ENCODE measurements at regions not wholly inside any gene's neighbourhood (a gene's known extent, or its start where the extent isn't known, plus 50 kb on each side); places are given as distances from the start of the nearest gene placed in this dataset.
A peak's percentile ranks its signal among the peaks of the same experiment; 100 is the strongest.

GRCh38 chr12:75651342-75651695 lies 139.9 kb upstream of the KRR1 start (continued):
- TF ChIP-seq, protein P1, sequence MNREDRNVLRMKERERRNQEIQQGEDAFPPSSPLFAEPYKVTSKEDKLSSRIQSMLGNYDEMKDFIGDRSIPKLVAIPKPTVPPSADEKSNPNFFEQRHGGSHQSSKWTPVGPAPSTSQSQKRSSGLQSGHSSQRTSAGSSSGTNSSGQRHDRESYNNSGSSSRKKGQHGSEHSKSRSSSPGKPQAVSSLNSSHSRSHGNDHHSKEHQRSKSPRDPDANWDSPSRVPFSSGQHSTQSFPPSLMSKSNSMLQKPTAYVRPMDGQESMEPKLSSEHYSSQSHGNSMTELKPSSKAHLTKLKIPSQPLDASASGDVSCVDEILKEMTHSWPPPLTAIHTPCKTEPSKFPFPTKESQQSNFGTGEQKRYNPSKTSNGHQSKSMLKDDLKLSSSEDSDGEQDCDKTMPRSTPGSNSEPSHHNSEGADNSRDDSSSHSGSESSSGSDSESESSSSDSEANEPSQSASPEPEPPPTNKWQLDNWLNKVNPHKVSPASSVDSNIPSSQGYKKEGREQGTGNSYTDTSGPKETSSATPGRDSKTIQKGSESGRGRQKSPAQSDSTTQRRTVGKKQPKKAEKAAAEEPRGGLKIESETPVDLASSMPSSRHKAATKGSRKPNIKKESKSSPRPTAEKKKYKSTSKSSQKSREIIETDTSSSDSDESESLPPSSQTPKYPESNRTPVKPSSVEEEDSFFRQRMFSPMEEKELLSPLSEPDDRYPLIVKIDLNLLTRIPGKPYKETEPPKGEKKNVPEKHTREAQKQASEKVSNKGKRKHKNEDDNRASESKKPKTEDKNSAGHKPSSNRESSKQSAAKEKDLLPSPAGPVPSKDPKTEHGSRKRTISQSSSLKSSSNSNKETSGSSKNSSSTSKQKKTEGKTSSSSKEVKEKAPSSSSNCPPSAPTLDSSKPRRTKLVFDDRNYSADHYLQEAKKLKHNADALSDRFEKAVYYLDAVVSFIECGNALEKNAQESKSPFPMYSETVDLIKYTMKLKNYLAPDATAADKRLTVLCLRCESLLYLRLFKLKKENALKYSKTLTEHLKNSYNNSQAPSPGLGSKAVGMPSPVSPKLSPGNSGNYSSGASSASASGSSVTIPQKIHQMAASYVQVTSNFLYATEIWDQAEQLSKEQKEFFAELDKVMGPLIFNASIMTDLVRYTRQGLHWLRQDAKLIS (CRISPR knock-in tag; IDR thresholded peaks at IDR 0.05; ENCODE audit: borderline replicate concordance), result no peak
- TF ChIP-seq, protein P2, sequence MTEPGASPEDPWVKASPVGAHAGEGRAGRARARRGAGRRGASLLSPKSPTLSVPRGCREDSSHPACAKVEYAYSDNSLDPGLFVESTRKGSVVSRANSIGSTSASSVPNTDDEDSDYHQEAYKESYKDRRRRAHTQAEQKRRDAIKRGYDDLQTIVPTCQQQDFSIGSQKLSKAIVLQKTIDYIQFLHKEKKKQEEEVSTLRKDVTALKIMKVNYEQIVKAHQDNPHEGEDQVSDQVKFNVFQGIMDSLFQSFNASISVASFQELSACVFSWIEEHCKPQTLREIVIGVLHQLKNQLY (CRISPR knock-in tag; IDR thresholded peaks at IDR 0.05), result no peak

DNA sequence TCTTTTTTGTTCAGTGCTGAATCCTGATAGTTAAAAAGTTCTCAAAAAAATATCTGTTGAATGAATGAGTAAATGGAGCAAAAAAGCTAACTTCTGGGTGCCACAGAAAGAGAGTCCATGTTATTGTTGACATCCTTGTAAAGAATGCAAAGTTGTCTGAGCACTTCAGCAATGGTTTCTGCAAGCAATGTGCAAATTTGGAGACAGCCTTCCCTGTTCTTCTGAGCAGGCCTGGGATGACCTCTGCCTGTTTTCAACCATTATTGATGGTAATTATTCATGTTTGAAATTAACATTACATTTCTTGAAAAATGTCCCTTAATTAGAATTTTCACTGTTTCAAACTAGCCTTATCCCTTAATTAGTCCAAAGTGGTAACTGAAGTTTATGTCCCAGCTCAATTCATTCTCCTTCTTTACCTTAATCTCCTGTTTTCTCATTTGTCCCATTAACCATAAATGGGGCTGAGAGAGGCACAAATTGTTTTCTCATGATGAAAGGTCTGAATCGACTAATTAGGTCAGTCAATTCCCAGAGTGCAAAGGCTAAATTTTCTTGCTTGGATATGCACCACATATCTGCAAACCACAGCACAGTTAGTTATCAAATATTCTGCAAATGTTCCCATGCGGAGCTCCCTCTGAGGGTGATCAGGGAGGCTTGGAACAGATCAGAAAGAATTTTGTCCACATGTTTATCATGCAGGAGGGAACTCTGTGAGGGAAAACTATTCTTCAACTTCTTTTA lies 139.4 kb upstream of the KRR1 start:
- Mint-ChIP-seq H3K27ac (peak overlapping the region; percentile 7; the same call in 1 of the 2 replicates), H3K4me1 (peaks cover 16% of the 10 kb centered on the region), H3K27me3 (ENCODE audit: low read depth) (no peaks in the 10 kb centered on the region), H3K4me3 (no peak overlapping the region), H3K36me3 (no peaks in the 10 kb centered on the region), H3K9me3 (peaks cover 9% of the 10 kb centered on the region)
- ATAC-seq (no peak), DNase-seq (ENCODE audit: low spot score) (no peak)
- ChIA-PET CTCF (no interaction called here), POLR2A (interaction anchor here (0.9 kb wide), 1 partner anchor 13 kb away, joined by 4 read pairs; no protein-coding TSS in a partner anchor)
- TF ChIP-seq STAT6 (CRISPR knock-in tag; conservative IDR thresholded peaks at IDR 0.05; ENCODE audit: low read depth), result no peak
- TF ChIP-seq, protein P3, sequence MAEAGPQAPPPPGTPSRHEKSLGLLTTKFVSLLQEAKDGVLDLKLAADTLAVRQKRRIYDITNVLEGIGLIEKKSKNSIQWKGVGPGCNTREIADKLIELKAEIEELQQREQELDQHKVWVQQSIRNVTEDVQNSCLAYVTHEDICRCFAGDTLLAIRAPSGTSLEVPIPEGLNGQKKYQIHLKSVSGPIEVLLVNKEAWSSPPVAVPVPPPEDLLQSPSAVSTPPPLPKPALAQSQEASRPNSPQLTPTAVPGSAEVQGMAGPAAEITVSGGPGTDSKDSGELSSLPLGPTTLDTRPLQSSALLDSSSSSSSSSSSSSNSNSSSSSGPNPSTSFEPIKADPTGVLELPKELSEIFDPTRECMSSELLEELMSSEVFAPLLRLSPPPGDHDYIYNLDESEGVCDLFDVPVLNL (CRISPR knock-in tag; IDR thresholded peaks at IDR 0.05; ENCODE audit: borderline replicate concordance, low read depth), result no peak
- TF ChIP-seq ZNF138 (CRISPR knock-in tag; conservative IDR thresholded peaks at IDR 0.05), result no peak
- no peak for TF ChIP-seq ZNF317 (CRISPR knock-in tag; IDR thresholded peaks at IDR 0.05; ENCODE audit: borderline replicate concordance, low read depth)
- TF ChIP-seq ZNF423 (CRISPR knock-in tag; IDR thresholded peaks at IDR 0.05), result no peak
- TF ChIP-seq GABPB1 (CRISPR knock-in tag; IDR thresholded peaks at IDR 0.05), result no peak
- no peak for TF ChIP-seq CTCF (IDR thresholded peaks at IDR 0.05)
- TF ChIP-seq, protein P4, sequence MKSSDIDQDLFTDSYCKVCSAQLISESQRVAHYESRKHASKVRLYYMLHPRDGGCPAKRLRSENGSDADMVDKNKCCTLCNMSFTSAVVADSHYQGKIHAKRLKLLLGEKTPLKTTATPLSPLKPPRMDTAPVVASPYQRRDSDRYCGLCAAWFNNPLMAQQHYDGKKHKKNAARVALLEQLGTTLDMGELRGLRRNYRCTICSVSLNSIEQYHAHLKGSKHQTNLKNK (CRISPR knock-in tag; IDR thresholded peaks at IDR 0.05), result no peak
- TF ChIP-seq, protein P5, sequence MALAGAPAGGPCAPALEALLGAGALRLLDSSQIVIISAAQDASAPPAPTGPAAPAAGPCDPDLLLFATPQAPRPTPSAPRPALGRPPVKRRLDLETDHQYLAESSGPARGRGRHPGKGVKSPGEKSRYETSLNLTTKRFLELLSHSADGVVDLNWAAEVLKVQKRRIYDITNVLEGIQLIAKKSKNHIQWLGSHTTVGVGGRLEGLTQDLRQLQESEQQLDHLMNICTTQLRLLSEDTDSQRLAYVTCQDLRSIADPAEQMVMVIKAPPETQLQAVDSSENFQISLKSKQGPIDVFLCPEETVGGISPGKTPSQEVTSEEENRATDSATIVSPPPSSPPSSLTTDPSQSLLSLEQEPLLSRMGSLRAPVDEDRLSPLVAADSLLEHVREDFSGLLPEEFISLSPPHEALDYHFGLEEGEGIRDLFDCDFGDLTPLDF (CRISPR knock-in tag; IDR thresholded peaks at IDR 0.05), result no peak
- TF ChIP-seq, protein P6, sequence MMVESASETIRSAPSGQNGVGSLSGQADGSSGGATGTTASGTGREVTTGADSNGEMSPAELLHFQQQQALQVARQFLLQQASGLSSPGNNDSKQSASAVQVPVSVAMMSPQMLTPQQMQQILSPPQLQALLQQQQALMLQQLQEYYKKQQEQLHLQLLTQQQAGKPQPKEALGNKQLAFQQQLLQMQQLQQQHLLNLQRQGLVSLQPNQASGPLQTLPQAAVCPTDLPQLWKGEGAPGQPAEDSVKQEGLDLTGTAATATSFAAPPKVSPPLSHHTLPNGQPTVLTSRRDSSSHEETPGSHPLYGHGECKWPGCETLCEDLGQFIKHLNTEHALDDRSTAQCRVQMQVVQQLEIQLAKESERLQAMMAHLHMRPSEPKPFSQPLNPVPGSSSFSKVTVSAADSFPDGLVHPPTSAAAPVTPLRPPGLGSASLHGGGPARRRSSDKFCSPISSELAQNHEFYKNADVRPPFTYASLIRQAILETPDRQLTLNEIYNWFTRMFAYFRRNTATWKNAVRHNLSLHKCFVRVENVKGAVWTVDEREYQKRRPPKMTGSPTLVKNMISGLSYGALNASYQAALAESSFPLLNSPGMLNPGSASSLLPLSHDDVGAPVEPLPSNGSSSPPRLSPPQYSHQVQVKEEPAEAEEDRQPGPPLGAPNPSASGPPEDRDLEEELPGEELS (CRISPR knock-in tag; IDR thresholded peaks at IDR 0.05), result no peak
- TF ChIP-seq, protein P2 (CRISPR knock-in tag; IDR thresholded peaks at IDR 0.05), result no peak
- TF ChIP-seq ZNF532 (CRISPR knock-in tag; IDR thresholded peaks at IDR 0.05; ENCODE audit: borderline replicate concordance), result no peak
- no peak for TF ChIP-seq NR2C2 (CRISPR knock-in tag; IDR thresholded peaks at IDR 0.05)

Measured in WTC11 (cell line).